ENCODE measurements at regions not wholly inside any gene's neighbourhood (a gene's known extent, or its start where the extent isn't known, plus 50 kb on each side); places are given as distances from the start of the nearest gene placed in this dataset.

DNA sequence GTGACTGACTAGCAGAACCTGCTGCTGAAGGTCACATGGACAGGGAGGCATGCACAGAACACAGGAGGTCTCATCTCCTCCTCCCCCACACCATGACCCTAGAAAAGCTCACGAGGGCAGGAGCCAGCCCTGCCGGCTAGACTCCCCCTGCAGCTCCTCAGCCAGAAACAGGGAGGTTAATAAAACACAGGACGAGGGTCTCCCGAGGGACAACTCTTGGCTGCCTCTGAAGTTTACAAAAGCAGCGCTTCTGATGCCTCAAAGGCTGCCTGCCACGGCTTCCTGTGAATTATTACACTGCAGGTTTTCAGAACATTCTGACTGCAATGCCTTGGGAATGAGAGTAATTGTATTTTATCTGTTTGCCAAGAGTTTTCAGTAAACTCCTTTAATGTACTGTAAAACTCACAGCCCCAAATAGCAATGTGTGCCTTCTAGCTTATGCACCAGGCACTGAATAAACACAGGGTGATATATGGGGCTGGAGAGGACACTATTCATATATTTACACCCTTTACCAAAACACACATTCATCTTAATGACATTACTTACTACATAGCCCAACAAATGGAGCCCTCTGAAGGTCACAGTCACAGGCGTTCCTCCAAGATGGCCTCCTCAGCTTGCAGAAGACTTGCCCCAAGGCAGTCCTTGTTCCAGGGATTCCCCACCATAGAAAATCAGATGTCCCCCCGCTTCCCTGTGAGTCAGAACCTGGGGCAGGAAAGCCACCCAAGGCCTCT is 83.7 kb downstream of the C5orf15 start:
- no peak overlapping the region for H3K4me3 Mint-ChIP-seq

DNA sequence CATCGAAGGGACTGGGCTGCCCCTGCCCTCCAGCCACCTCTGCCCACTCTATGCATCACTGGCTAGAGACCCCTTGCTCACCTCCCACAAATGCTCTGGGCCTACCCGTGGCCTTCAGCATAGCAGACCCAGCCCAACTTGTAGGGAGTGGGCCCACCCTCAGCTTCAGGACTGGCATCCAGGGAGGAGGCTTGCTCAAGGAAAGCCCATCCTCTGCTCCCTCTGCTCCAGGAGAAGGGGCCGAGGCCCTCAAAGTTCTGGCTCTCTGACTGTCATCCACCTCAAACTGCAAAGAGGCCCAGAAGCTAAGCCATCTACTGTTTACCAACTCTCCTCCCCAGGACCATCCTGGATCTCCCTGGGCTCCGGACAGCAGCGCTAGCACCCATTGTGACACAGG is 84.5 kb downstream of the C5orf15 start:
- no peaks in the 10 kb centered on the region for H3K36me3 ChIP-seq (ENCODE audit: control insufficient read depth in 2 of 2, extremely low read depth in 1 of 2, insufficient read depth in 1 of 2, low read length in 1 of 2)
- no peaks in the 10 kb centered on the region for H3K4me1 ChIP-seq (ENCODE audit: control insufficient read depth in 1 of 2, extremely low read depth in 1 of 2, insufficient read depth in 2 of 2, low read length in 2 of 2)
- no peak overlapping the region for H3K4me3 Mint-ChIP-seq
- H3K27me3 Mint-ChIP-seq, result peaks cover 11 to 17% of the 10 kb centered on the region in 2 donors
- H3K36me3 Mint-ChIP-seq, result no peaks in the 10 kb centered on the region
- ChIA-PET POLR2A (no interaction called here), CTCF (no interaction called here)
- H3K9me3 Mint-ChIP-seq, result no peaks in the 10 kb centered on the region
- H3K9me3 ChIP-seq, result no peaks in the 10 kb centered on the region
- no peak for ATAC-seq (replicated peaks in 1 of 4)
- H3K27ac Mint-ChIP-seq, result no peak overlapping the region
- WGBS (ENCODE audit: insufficient coverage), result 89% methylated on average over 3 of the region's 5 CpGs
- no peak overlapping the region for H3K27ac ChIP-seq (ENCODE audit: low read length)
- H3K4me3 ChIP-seq (ENCODE audit: control insufficient read depth in 1 of 2, extremely low read depth in 1 of 2, low read length in 1 of 2), result no peak overlapping the region
- DNase-seq, result no peak
- H3K4me1 Mint-ChIP-seq, result no peaks in the 10 kb centered on the region
- H3K27me3 ChIP-seq (replicated peaks in 1 of 2; ENCODE audit: control insufficient read depth in 2 of 2, extremely low read depth in 1 of 2, insufficient read depth in 2 of 2, low read length in 1 of 2), result peaks cover 0 to 25% of the 10 kb centered on the region in 2 experiments

More for the DNA sequence above, 83.7 kb downstream of the C5orf15 start:
- Histone ChIP-seq H3K27me3 (replicated peaks in 1 of 2; ENCODE audit: control insufficient read depth in 2 of 2, extremely low read depth in 1 of 2, insufficient read depth in 2 of 2, low read length in 1 of 2) (peaks cover 0 to 28% of the 10 kb centered on the region in 2 experiments), H3K4me3 (ENCODE audit: control insufficient read depth in 1 of 2, extremely low read depth in 1 of 2, low read length in 1 of 2) (no peak overlapping the region), H3K9me3 (no peaks in the 10 kb centered on the region), H3K27ac (ENCODE audit: low read length) (no peak overlapping the region), H3K4me1 (ENCODE audit: control insufficient read depth in 1 of 2, extremely low read depth in 1 of 2, insufficient read depth in 2 of 2, low read length in 2 of 2) (no peaks in the 10 kb centered on the region), H3K36me3 (ENCODE audit: control insufficient read depth in 2 of 2, extremely low read depth in 1 of 2, insufficient read depth in 1 of 2, low read length in 1 of 2) (no peaks in the 10 kb centered on the region)
- Mint-ChIP-seq H3K36me3 (no peaks in the 10 kb centered on the region), H3K27me3 (peaks cover 11 to 18% of the 10 kb centered on the region in 2 donors), H3K4me1 (no peaks in the 10 kb centered on the region), H3K9me3 (no peaks in the 10 kb centered on the region), H3K27ac (no peak overlapping the region)
- no peak for DNase-seq
- no peak for ATAC-seq (replicated peaks in 1 of 4)
- ChIA-PET CTCF (interaction anchor here in 1 of 2 donors (1.0 kb wide), 1 partner anchor 14 kb away, joined by 4 read pairs; no protein-coding TSS in a partner anchor), POLR2A (no interaction called here)
- 63% methylated on average over 8 of the region's 8 CpGs for WGBS (ENCODE audit: insufficient coverage)

DNA sequence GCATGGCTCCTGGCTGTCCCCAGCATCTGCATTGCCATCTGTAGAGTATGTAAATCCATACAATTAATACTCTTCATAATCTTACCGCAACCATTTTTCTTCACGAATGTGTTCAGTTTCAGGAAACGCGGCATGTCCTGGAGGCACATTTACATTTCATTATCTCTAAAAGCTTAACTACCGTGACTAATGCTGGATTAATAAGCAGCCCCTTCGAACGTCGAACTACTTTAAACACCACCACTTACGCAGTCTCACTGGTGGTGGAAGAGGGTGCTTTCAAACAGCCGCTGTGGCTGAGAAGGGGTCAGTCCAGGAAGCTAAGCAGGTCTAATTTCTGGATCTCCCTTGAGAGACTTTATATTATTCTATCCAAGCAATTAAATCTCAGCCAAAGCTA is 85.6 kb downstream of the C5orf15 start:
- H3K4me1 ChIP-seq (ENCODE audit: control insufficient read depth in 1 of 2, extremely low read depth in 1 of 2, insufficient read depth in 2 of 2, low read length in 2 of 2), result no peaks in the 10 kb centered on the region
- no peak overlapping the region for H3K4me3 ChIP-seq (ENCODE audit: control insufficient read depth in 1 of 2, extremely low read depth in 1 of 2, low read length in 1 of 2)
- H3K27ac ChIP-seq (ENCODE audit: low read length), result no peak overlapping the region
- no peak for DNase-seq
- Mint-ChIP-seq H3K27me3 (peaks cover 11 to 15% of the 10 kb centered on the region in 2 donors), H3K36me3 (no peaks in the 10 kb centered on the region), H3K4me3 (no peak overlapping the region), H3K9me3 (no peaks in the 10 kb centered on the region), H3K27ac (no peak overlapping the region), H3K4me1 (no peaks in the 10 kb centered on the region)
- H3K36me3 ChIP-seq (ENCODE audit: control insufficient read depth in 2 of 2, extremely low read depth in 1 of 2, insufficient read depth in 1 of 2, low read length in 1 of 2), result no peaks in the 10 kb centered on the region
- CTCF ChIA-PET, result no interaction called here
- peaks cover 0 to 29% of the 10 kb centered on the region in 2 experiments for H3K27me3 ChIP-seq (replicated peaks in 1 of 2; ENCODE audit: control insufficient read depth in 2 of 2, extremely low read depth in 1 of 2, insufficient read depth in 2 of 2, low read length in 1 of 2)
- H3K9me3 ChIP-seq, result no peaks in the 10 kb centered on the region
- ATAC-seq (replicated peaks in 1 of 4), result no peak
- 100% methylated on average over 2 of the region's 10 CpGs for WGBS (ENCODE audit: insufficient coverage)
- POLR2A ChIA-PET, result no interaction called here

- H3K27me3 ChIP-seq (replicated peaks in 1 of 2; ENCODE audit: control insufficient read depth in 2 of 2, extremely low read depth in 1 of 2, insufficient read depth in 2 of 2, low read length in 1 of 2), result peaks cover 0 to 30% of the 10 kb centered on the region in 2 experiments
- H3K27ac Mint-ChIP-seq, result no peak overlapping the region
- ChIA-PET POLR2A (no interaction called here), CTCF (no interaction called here)
- H3K4me1 Mint-ChIP-seq, result no peaks in the 10 kb centered on the region
- no peaks in the 10 kb centered on the region for H3K9me3 Mint-ChIP-seq
- no peaks in the 10 kb centered on the region for H3K4me1 ChIP-seq (ENCODE audit: control insufficient read depth in 1 of 2, extremely low read depth in 1 of 2, insufficient read depth in 2 of 2, low read length in 2 of 2)
- H3K9me3 ChIP-seq, result no peaks in the 10 kb centered on the region
- no peak overlapping the region for H3K27ac ChIP-seq (ENCODE audit: low read length)
- no peak for DNase-seq
- H3K36me3 ChIP-seq (ENCODE audit: control insufficient read depth in 2 of 2, extremely low read depth in 1 of 2, insufficient read depth in 1 of 2, low read length in 1 of 2), result no peaks in the 10 kb centered on the region
- WGBS (ENCODE audit: insufficient coverage), result 86% methylated on average over 5 of the region's 6 CpGs
- peaks cover 11 to 15% of the 10 kb centered on the region in 2 donors for H3K27me3 Mint-ChIP-seq
- H3K36me3 Mint-ChIP-seq, result no peaks in the 10 kb centered on the region
- no peak overlapping the region for H3K4me3 Mint-ChIP-seq
- H3K4me3 ChIP-seq (ENCODE audit: control insufficient read depth in 1 of 2, extremely low read depth in 1 of 2, low read length in 1 of 2), result no peak overlapping the region
- ATAC-seq (replicated peaks in 1 of 4), result no peak
Measured at GRCh38 chr5:133882389-133882695, 86.1 kb downstream of the C5orf15 start.

GRCh38 chr5:133881576-133882388 is 86.6 kb downstream of the C5orf15 start:
- no peak overlapping the region for H3K27ac Mint-ChIP-seq
- ATAC-seq (replicated peaks in 1 of 4), result no peak

DNA sequence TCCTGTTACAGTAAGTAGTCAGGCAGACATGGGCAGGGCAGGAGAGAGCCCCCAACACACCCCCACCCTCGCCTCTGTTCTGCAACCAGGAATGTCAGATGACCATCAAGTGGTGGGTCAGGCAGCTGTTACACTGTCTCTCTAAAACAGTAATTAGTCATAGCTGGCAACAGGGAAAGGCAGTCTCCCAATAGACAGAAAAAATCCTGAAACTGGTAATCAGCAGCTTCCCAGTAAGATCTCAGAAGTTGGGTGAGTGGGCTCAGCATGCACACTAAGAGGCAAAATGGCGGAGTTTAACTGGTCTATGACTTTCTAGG is 90.2 kb downstream of the C5orf15 start:
- POLR2A ChIA-PET, result no interaction called here
- peaks cover 11 to 17% of the 10 kb centered on the region in 2 donors for H3K27me3 Mint-ChIP-seq
- no peaks in the 10 kb centered on the region for H3K9me3 ChIP-seq
- CTCF ChIA-PET, result no interaction called here
- no peak overlapping the region for H3K27ac ChIP-seq (ENCODE audit: low read length)
- DNase-seq (no peak), ATAC-seq (replicated peaks in 1 of 4) (no peak)
- H3K36me3 ChIP-seq (ENCODE audit: control insufficient read depth in 2 of 2, extremely low read depth in 1 of 2, insufficient read depth in 1 of 2, low read length in 1 of 2), result no peaks in the 10 kb centered on the region
- peaks cover 5 to 6% (median 5%) of the 10 kb centered on the region in 3 donors for H3K9me3 Mint-ChIP-seq
- H3K36me3 Mint-ChIP-seq, result no peaks in the 10 kb centered on the region
- no peak overlapping the region for H3K27ac Mint-ChIP-seq
- H3K4me3 ChIP-seq (ENCODE audit: control insufficient read depth in 1 of 2, extremely low read depth in 1 of 2, low read length in 1 of 2), result no peak overlapping the region
- H3K4me1 Mint-ChIP-seq, result no peaks in the 10 kb centered on the region
- H3K4me1 ChIP-seq (ENCODE audit: control insufficient read depth in 1 of 2, extremely low read depth in 1 of 2, insufficient read depth in 2 of 2, low read length in 2 of 2), result no peaks in the 10 kb centered on the region
- no peak overlapping the region for H3K4me3 Mint-ChIP-seq
- WGBS (ENCODE audit: insufficient coverage), result no CpG with 5 or more reads among the region's 2 CpGs
- peaks cover 0 to 30% of the 10 kb centered on the region in 2 experiments for H3K27me3 ChIP-seq (replicated peaks in 1 of 2; ENCODE audit: control insufficient read depth in 2 of 2, extremely low read depth in 1 of 2, insufficient read depth in 2 of 2, low read length in 1 of 2)

More at GRCh38 chr5:133881576-133882388, 86.6 kb downstream of the C5orf15 start:
- no peak overlapping the region for H3K4me3 ChIP-seq (ENCODE audit: control insufficient read depth in 1 of 2, extremely low read depth in 1 of 2, low read length in 1 of 2)
- peaks cover 15 to 18% of the 10 kb centered on the region in 2 donors for H3K27me3 Mint-ChIP-seq
- POLR2A ChIA-PET, result no interaction called here
- no peaks in the 10 kb centered on the region for H3K9me3 Mint-ChIP-seq
- H3K27ac ChIP-seq (ENCODE audit: low read length), result no peak overlapping the region
- 78% methylated on average over 5 of the region's 15 CpGs for WGBS (ENCODE audit: insufficient coverage)
- CTCF ChIA-PET, result no interaction called here
- H3K36me3 ChIP-seq (ENCODE audit: control insufficient read depth in 2 of 2, extremely low read depth in 1 of 2, insufficient read depth in 1 of 2, low read length in 1 of 2), result no peaks in the 10 kb centered on the region
- H3K4me1 Mint-ChIP-seq, result no peaks in the 10 kb centered on the region
- no peaks in the 10 kb centered on the region for H3K9me3 ChIP-seq
- no peaks in the 10 kb centered on the region for H3K4me1 ChIP-seq (ENCODE audit: control insufficient read depth in 1 of 2, extremely low read depth in 1 of 2, insufficient read depth in 2 of 2, low read length in 2 of 2)
- no peak for DNase-seq
- H3K36me3 Mint-ChIP-seq, result no peaks in the 10 kb centered on the region
- H3K27me3 ChIP-seq (replicated peaks in 1 of 2; ENCODE audit: control insufficient read depth in 2 of 2, extremely low read depth in 1 of 2, insufficient read depth in 2 of 2, low read length in 1 of 2), result peaks cover 0 to 34% of the 10 kb centered on the region in 2 experiments
- no peak overlapping the region for H3K4me3 Mint-ChIP-seq

Data from T-cell (primary cell).